Tibial artery (tissue), 4 donors: ENCODE measurements at regions not wholly inside any gene's neighbourhood (a gene's known extent, or its start where the extent isn't known, plus 50 kb on each side); places are given as distances from the start of the nearest gene placed in this dataset.
"Not testable (repeated sequence)": the region's sequence is repeated elsewhere in the genome, so short reads cannot be mapped to it uniquely, and the experiment has no call there.

Experiments
- DNase-seq, 2 donors: peaks; one replicate each; pipeline ENCODE4 v3.0.0-alpha.2; 2019
- H3K27ac ChIP-seq, 2 donors: fragments of 200-600 bp; sonication (generic) in 1 of 2; 1 replicate in 1 of 2; 2 replicates in 1 of 2; pipeline ENCODE4 v1.5.1; 2018 to 2019; ENCODE audit warnings: mild to moderate bottlenecking in 1 of 2
- H3K27me3 ChIP-seq, 2 donors: fragments of 200-600 bp; sonication (generic) in 1 of 2; one replicate each; pipeline versions ENCODE4 v1.5.1 to v1.6.0; 2016 to 2019
- H3K36me3 ChIP-seq, 3 donors: fragments of 200-600 bp; sonication (generic) in 2 of 3; one replicate each; pipeline ENCODE4 v1.5.1; 2016 to 2019; ENCODE audit warnings: mild to moderate bottlenecking in 2 of 3
- H3K4me1 ChIP-seq, 4 donors: fragments of 200-600 bp; sonication (generic) in 2 of 4; 1 replicate in 3 of 4; 2 replicates in 1 of 4; pipeline ENCODE4 v1.5.1; 2016 to 2019
- H3K4me3 ChIP-seq, 2 donors: fragments of 200-600 bp; sonication (generic) in 1 of 2; 1 replicate in 1 of 2; 2 replicates in 1 of 2; pipeline ENCODE4 v1.5.1; 2018 to 2019; ENCODE audit warnings: mild to moderate bottlenecking in 2 of 2
- H3K9me3 ChIP-seq, 3 donors: fragments of 200-600 bp; sonication (generic) in 1 of 3; one replicate each; pipeline ENCODE4 v1.5.1; 2016 to 2019
- intact Hi-C: fragments of 100-400 bp; cut with DNase I; formaldehyde crosslinking; loops from one replicate; pipeline ENCODE4 v1.15.0; 2023; ENCODE audit warnings: low total_unique reads
- TF ChIP-seq, protein P1 (sequence below), 2 experiments: fragments of 200-600 bp in 1 of 2; fragments of 450-650 bp in 1 of 2; IDR thresholded peaks; one replicate each; pipeline ENCODE4 v1.5.1; 2017 to 2019; ENCODE audit warnings: antibody characterized with exemption in 2 of 2, mild to moderate bottlenecking in 1 of 2, moderate library complexity in 1 of 2

GRCh38 chr12:59320112-59320511 lies 275.7 kb upstream of the SLC16A7 start:
- Histone ChIP-seq H3K27ac (no peak overlapping the region), H3K36me3 (no peaks in the 10 kb centered on the region), H3K4me1 (no peaks in the 10 kb centered on the region), H3K27me3 (no peaks in the 10 kb centered on the region), H3K4me3 (no peak overlapping the region), H3K9me3 (no peaks in the 10 kb centered on the region)
- TF ChIP-seq, protein P1, sequence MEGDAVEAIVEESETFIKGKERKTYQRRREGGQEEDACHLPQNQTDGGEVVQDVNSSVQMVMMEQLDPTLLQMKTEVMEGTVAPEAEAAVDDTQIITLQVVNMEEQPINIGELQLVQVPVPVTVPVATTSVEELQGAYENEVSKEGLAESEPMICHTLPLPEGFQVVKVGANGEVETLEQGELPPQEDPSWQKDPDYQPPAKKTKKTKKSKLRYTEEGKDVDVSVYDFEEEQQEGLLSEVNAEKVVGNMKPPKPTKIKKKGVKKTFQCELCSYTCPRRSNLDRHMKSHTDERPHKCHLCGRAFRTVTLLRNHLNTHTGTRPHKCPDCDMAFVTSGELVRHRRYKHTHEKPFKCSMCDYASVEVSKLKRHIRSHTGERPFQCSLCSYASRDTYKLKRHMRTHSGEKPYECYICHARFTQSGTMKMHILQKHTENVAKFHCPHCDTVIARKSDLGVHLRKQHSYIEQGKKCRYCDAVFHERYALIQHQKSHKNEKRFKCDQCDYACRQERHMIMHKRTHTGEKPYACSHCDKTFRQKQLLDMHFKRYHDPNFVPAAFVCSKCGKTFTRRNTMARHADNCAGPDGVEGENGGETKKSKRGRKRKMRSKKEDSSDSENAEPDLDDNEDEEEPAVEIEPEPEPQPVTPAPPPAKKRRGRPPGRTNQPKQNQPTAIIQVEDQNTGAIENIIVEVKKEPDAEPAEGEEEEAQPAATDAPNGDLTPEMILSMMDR (IDR thresholded peaks at IDR 0.05), result no peak
- no peak for DNase-seq
- intact Hi-C loops, result no loop called here

DNA sequence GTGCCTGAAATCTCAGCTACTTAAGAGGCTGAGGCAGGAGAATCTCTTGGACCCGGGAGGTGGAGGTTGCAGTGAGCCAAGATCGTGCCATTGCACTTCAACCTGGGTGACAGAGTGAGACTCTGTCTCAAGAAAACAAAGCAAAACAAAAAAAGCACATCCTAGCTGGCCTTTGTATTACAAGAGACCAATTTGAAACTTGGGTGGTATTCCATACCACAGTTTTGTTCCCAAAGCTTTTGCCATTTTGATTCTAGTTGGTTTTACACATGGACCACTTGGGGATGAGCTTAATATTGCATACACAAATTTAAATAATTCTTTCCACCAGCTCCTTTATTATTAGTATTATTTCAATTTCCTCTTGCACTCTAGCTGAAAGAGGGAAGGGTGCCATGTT lies 276.9 kb upstream of the SLC16A7 start:
- Histone ChIP-seq H3K27ac (no peak overlapping the region), H3K27me3 (no peaks in the 10 kb centered on the region), H3K9me3 (no peaks in the 10 kb centered on the region), H3K4me3 (no peak overlapping the region), H3K36me3 (no peaks in the 10 kb centered on the region), H3K4me1 (no peaks in the 10 kb centered on the region)
- TF ChIP-seq, protein P1 (IDR thresholded peaks at IDR 0.05), result no peak
- no peak for DNase-seq
- intact Hi-C loops, result no loop called here

GRCh38 chr12:59317598-59317997 lies 278.2 kb upstream of the SLC16A7 start:
- no peak overlapping the region for H3K4me3 ChIP-seq
- no peaks in the 10 kb centered on the region for H3K9me3 ChIP-seq
- TF ChIP-seq, protein P1 (IDR thresholded peaks at IDR 0.05), result no peak
- H3K36me3 ChIP-seq, result no peaks in the 10 kb centered on the region
- H3K27ac ChIP-seq, result no peak overlapping the region
- intact Hi-C loops, result no loop called here
- H3K27me3 ChIP-seq, result no peaks in the 10 kb centered on the region
- H3K4me1 ChIP-seq, result no peaks in the 10 kb centered on the region
- no peak for DNase-seq

DNA sequence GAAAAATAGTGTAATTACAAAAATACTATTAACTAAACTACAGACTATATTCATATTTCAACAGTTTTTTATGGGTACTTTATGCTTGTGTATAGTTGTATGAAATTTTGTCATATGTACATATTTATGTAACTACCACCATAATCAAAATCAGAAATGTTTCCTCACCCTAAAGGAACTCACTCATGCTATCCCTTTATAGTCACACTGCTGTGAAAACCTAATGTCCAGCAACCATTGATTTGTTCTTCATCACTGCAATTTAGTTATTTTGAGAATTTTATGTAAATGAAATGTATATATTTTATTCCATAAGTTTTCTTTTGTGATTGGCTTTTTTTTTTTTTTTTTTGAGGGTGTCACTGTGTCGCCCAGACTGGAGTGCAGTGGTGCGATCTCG lies 278.9 kb upstream of the SLC16A7 start:
- Histone ChIP-seq H3K27ac (no peak overlapping the region), H3K9me3 (no peaks in the 10 kb centered on the region), H3K4me1 (no peaks in the 10 kb centered on the region), H3K36me3 (no peaks in the 10 kb centered on the region), H3K27me3 (no peaks in the 10 kb centered on the region), H3K4me3 (no peak overlapping the region)
- no peak for DNase-seq
- intact Hi-C loops, result no loop called here
- TF ChIP-seq, protein P1 (IDR thresholded peaks at IDR 0.05), result no peak

DNA sequence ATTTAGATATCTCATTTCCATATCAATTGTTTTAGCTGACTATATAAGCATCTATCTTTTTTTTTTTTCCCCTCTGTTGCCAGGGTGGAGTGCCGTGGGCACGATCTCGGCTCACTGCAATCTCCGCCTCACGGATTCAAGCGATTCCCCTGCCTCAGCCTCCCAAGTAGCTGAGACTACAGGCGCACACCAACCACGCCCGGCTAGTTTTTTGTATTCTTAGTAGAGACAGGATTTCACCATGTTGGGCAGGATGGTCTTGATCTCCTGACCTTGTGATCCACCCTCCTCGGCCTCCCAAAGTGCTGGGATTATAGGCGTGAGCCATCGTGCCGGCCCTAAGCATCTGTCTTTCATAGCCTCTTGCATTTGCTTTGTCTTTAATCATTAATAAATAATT lies 279.5 kb upstream of the SLC16A7 start:
- not testable (repeated sequence) for DNase-seq

DNA sequence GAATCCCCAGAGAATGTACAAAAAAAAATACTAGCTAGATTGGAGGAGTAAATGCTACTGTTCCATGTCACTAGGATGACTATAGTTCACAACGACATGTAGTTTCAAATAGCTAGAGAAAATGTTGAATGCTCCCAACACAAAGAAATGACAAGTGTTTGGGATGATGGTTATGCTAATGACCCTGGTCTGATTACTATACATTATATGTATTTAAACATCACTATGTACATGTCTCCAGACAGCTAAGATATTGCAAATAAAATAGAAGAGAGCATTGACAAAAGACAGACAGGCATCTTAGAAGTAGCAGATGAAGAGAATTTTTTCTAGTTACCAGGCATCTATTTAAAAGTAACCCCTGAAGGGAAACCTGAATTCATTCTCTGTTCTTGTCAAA lies 281.6 kb upstream of the SLC16A7 start:
- TF ChIP-seq, protein P1 (IDR thresholded peaks at IDR 0.05), result no peak
- Histone ChIP-seq H3K4me3 (no peak overlapping the region), H3K36me3 (no peaks in the 10 kb centered on the region), H3K27me3 (no peaks in the 10 kb centered on the region), H3K9me3 (peaks cover 0 to 5% (median 0%) of the 10 kb centered on the region in 3 donors), H3K4me1 (no peaks in the 10 kb centered on the region), H3K27ac (no peak overlapping the region)
- no peak for DNase-seq
- intact Hi-C loops, result no loop called here

More for the DNA sequence above, 279.5 kb upstream of the SLC16A7 start:
- H3K4me3 ChIP-seq, H3K4me1 ChIP-seq, H3K9me3 ChIP-seq, H3K36me3 ChIP-seq, intact Hi-C loops, H3K27ac ChIP-seq, H3K27me3 ChIP-seq: not testable (repeated sequence)
